Activated effector memory CD4-positive, alpha-beta T cell treated with Interleukin-2 at 50 U/mL for 16 hours (primary cell): ENCODE measurements at regions not wholly inside any gene's neighbourhood (a gene's known extent, or its start where the extent isn't known, plus 50 kb on each side); places are given as distances from the start of the nearest gene placed in this dataset.
"Not testable (repeated sequence)": the region's sequence is repeated elsewhere in the genome, so short reads cannot be mapped to it uniquely, and the experiment has no call there.

Source experiments
- DNase-seq: peaks from one replicate; pipeline ENCODE4 v3.0.0-alpha.2; 2020

- not testable (repeated sequence) for DNase-seq
These were observed 223.2 kb upstream of the PLGLB2 start for GRCh38 chr2:87524619-87525188.

GRCh38 chr2:87525497-87525991 is 222.3 kb upstream of the PLGLB2 start:
- peak; percentile 56 for DNase-seq

- DNase-seq: not testable (repeated sequence)
These were observed 221.6 kb upstream of the PLGLB2 start for GRCh38 chr2:87526258-87526657.

- DNase-seq: not testable (repeated sequence)
These were observed 215.7 kb upstream of the PLGLB2 start for GRCh38 chr2:87531968-87532715.

GRCh38 chr2:87533390-87534272 is 214.3 kb upstream of the PLGLB2 start:
- DNase-seq: not testable (repeated sequence)

GRCh38 chr2:87534273-87534889 is 213.5 kb upstream of the PLGLB2 start:
- DNase-seq: not testable (repeated sequence)

DNA sequence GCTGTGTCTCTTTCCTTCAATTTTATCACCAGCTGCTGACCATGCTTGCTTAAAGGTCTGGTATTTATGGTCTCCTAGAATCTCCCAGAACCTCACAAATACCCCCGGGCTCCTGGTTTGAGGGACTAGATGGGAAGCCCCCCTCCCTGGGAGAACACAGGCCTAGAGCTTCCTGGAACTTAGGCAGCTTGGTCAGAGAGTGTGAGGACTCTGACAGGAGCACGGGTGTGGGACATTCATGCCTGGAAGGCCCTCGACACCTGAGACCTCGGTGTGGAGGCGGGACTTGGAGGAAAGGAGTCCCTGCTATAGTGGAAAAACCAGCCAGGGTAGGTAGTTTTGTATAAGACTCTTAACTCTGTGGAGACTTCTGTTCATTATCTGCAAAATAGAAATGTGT is 211.5 kb upstream of the PLGLB2 start:
- not testable (repeated sequence) for DNase-seq

DNA sequence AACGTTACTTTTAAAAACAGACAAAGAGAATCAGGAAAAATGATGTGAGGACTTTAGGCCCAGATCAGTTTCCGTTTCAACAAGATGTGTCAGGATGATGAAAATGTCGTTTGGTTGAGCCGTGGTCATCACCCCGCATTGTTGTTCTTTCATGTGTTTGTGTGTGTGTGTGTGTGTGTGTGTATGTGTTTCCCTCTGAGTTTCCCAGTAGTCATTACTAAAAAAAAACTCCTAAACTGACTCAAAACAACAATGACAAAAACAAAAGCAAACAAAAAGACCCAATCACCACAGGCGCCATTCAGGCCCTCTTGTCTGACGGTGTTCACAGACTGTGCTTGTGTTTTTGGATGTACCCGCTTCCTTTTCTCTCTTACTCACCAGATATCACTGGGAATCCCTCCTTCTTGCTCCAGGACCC is 210.6 kb upstream of the PLGLB2 start:
- not testable (repeated sequence) for DNase-seq

DNA sequence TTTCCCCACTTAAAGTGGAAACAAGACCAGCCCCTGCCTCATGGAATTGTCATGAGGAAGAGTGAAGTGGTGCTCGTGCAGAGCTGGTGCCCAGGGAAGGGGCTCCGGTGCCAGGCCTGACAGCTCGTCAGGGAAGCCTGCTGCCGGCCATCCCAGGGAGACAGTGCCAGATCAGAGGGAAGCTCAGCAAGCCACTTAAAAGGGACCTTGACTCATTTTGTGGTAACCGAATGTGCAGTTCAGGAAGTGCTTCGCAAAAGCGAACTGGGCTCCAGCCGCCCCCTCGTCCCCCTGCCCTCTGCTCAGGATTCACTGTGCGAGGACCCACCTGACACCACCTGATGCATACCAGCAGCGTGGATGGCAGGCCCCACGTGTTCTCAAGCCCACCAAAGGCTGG is 209.6 kb upstream of the PLGLB2 start:
- not testable (repeated sequence) for DNase-seq

GRCh38 chr2:87539151-87539943 is 208.5 kb upstream of the PLGLB2 start:
- DNase-seq: not testable (repeated sequence)

DNA sequence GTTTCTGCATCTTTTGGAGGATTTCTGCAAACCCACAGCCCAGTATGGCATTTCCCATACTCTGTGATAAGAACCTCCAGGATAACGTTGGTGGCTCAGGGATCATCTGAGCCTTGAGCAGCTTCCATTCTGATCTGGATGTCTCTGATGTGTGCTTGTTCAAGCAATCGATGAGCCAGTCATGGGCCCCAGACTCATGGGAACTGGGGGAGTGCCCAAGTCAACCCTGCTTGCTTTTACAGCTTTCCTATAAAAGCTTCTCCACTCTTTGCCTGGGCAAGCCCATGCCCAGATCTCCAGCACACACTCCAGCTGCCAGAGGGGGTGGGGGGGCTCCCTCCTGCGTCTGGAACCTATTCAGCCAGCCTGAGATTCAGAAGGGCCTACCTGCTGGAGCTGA is 207.6 kb upstream of the PLGLB2 start:
- not testable (repeated sequence) for DNase-seq

DNA sequence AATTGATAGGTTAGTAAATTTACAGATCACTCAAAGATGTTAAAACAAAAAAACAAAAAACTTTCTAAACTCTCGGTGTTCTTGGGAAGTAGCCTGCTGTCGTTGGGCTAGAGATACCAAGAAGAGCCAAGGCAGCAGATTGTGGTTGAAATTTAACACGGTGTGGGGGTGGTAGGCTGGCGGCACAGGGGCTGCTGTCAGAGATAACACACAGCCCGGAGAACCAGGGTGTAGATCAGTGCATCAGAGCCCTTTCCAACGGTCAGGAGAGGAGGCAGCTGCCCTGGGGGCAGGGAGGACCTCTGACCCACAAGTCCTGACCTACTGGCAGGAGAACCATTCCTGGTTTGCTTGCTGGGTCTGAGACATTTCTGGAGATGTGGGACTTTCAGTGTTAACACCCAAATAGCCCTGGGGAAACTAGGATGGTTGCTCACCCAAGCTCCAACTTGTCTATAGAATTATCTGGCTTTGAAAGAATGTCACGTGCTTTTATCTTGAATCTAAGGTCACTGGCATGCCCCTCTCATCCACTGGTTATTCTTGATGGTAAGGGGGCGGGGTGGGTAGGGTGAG is 205.2 kb upstream of the PLGLB2 start:
- peak; percentile 40 for DNase-seq

- not testable (repeated sequence) for DNase-seq
These were observed 204.1 kb upstream of the PLGLB2 start for GRCh38 chr2:87543797-87544196.

GRCh38 chr2:87547106-87547505 is 200.8 kb upstream of the PLGLB2 start:
- DNase-seq: not testable (repeated sequence)

- DNase-seq: not testable (repeated sequence)
These were observed 199.9 kb upstream of the PLGLB2 start for GRCh38 chr2:87547966-87548365.

DNA sequence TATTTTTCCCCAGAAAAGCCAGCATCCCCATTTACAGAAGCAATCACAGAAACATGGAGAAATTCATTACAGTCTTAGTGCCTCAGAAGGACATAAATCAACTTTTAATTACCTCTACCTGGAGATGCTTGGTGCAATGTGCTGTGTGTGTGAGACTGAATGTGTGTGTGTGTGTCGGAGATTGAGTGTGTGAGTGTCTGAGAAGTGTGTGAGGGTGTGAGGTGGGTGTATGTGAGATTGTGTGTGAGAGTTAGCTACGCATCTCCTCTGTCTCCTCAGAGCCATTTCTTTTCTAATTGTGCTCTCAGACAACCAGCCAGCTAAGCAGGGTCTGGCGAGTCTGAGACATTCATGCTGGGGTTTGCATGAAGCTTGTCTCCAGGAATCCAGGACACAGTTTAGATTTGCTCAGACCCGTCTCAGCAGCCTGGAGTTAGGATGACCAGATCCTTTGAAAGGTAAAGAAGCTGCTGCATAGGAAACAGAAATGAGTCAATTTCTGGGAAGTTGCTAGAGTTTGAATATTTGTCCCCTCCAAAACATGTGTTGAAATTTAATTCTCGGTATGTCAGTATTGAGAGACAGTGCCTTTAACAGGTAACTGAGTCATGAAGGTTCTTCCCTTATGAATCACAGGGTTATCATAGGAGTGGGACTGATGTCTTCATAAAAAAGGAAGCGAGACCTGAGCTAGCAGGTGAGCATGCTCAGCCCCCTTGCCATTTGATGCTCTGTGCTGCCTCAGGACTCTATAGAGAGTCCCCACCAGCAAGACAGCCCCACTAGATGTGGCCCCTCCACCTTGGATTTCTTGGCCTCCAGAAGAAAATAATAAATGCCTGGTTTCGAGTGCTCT is 199.0 kb upstream of the PLGLB2 start:
- not testable (repeated sequence) for DNase-seq

GRCh38 chr2:87549561-87550202 is 198.2 kb upstream of the PLGLB2 start:
- not testable (repeated sequence) for DNase-seq

DNA sequence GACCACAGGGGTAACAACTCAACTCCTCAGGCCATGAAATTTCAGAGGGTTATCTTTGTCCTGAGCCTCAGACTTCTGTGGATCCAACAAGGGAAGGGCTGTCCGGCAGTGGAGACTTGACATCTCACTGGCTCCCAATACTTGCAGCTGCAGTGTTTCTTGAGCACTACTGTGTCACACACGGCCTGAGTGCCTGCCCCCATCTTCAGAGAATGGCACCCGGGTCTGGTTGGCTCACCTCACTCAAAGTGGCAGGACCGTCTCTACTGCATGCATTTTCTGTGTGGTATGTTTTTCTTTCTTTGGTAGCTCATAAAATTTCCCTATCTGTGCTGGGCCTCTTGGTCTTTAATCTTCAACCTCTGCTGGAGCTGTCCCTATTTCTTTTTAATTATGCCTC is 193.2 kb upstream of the PLGLB2 start:
- not testable (repeated sequence) for DNase-seq

GRCh38 chr2:87555082-87555481 is 192.8 kb upstream of the PLGLB2 start:
- not testable (repeated sequence) for DNase-seq

GRCh38 chr2:87559001-87559400 is 188.9 kb upstream of the PLGLB2 start:
- not testable (repeated sequence) for DNase-seq
